NT2/D1 (cell line): ENCODE measurements at regions not wholly inside any gene's neighbourhood (a gene's known extent, or its start where the extent isn't known, plus 50 kb on each side); places are given as distances from the start of the nearest gene placed in this dataset.

ENCODE experiments used
- SUZ12 ChIP-seq: IDR thresholded peaks from 2 replicates; pipeline ENCODE4 v1.6.1; 2011; ENCODE audit not compliant: insufficient read length, insufficient read depth; ENCODE audit errors: extremely low read depth
- YY1 ChIP-seq: IDR thresholded peaks from 2 replicates; pipeline ENCODE4 v1.6.1; 2011; ENCODE audit not compliant: insufficient read length, insufficient read depth
- ZNF274 ChIP-seq: IDR thresholded peaks from 2 replicates; pipeline ENCODE4 v1.6.1; 2011; ENCODE audit warnings: mild to moderate bottlenecking, low read depth, low read length

DNA sequence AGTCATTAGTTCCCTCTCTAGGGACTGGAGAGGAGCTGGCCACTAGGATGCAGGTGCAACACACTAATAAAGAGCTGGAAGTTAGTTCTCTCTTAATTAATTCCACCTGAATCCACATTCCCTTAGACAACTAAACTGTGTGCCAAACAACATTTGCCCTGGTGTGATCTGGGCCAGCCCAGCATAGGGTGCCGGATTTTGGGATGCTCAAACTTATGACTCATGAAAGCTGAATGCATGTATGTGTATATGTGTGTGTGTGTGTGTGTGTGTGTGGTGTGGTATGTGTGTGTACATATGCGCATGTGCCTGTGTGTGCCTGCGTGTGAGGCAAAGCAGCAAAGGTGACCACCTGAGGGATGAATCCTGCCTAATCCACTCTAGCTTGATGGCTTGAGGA lies 110.7 kb downstream of the EHF start:
- TF ChIP-seq ZNF274 (no peak), SUZ12 (no peak), YY1 (no peak)
